ENCODE measurements at regions not wholly inside any gene's neighbourhood (a gene's known extent, or its start where the extent isn't known, plus 50 kb on each side); places are given as distances from the start of the nearest gene placed in this dataset.
"Not testable (repeated sequence)": the region's sequence is repeated elsewhere in the genome, so short reads cannot be mapped to it uniquely, and the experiment has no call there.

DNA sequence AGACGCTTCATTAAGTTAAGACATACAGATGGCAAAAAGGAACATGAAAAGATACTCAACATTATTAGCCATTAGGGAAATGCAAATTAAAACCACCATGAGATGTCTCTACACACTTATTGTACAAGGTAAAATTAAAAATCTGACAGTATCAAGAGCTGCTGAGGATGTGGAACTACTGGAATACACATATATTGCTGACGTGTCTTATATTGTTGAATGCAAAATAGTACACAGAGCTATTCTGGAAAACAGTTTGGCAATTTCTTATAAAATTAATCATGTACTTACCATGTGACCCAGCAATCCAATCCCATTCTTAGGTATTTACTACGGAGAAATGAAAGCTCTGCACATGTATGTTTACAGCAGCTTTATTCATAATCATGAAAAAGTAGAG is 742.5 kb downstream of the TBC1D22A start:
- no peak for DNase-seq

DNA sequence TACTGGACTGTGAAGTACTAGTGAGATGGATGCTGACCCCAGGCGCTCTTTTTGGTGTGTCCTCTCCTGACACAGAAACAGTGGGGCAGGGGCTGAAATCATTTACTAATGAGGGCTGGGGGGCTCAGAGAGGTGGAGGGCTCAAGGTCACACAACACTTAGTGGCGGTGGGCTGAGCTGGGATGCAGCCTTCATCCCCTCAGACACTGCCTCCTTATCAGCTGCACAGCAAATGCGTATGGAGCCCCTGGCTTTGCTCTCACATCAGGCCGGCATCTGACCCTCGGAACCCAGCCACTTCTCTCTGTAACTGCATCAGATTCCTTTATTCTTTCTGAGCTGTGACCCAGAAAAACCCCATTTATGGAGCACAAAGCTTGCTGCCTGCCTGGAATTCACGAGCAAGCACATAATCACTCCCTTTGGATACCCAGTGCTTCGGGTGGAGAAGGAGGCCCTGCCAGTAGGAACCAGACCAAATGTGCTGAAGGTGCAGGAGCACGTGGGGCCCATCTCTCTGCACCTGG is 736.6 kb downstream of the TBC1D22A start:
- no peak for DNase-seq

DNA sequence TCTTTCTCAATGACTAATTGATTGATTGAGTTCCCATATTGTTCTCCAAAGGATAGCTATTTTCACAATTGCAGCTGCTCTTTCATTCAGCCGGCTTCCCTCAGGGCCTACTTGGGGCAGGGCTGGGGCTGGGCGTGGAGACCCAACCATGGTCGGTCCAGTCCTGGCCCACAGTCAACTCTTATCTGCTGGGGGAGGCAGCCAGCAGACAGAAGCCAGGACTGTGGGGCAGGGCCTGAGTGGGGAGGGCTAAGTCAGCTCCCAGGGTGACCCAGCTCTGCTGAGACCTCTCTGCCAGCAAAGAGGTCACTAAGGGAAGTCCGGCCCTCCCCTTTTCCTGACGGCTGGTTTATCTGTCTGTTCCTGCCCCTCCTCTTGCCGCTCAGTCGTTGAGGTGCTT is 735.2 kb downstream of the TBC1D22A start:
- no peak for DNase-seq

DNA sequence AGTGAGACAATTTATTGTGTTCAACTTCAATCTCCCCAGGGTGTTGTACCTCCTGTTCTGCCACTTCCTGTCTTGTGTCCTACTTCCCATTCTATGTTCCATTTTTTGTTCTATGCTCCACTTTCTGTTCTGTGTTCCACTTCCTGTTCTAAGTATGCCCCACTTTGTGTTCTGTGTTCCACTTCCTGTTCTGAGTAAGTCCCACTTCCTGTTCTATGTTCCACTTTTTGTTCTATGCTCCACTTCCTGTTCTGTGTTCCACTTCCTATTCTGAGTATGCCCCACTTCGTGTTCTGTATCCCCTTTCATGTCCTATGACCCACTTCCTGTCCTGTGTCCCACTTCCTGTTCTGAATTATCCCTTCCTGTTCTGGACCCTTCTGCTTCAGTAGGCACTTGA is 732.7 kb downstream of the TBC1D22A start:
- no peak for DNase-seq

DNA sequence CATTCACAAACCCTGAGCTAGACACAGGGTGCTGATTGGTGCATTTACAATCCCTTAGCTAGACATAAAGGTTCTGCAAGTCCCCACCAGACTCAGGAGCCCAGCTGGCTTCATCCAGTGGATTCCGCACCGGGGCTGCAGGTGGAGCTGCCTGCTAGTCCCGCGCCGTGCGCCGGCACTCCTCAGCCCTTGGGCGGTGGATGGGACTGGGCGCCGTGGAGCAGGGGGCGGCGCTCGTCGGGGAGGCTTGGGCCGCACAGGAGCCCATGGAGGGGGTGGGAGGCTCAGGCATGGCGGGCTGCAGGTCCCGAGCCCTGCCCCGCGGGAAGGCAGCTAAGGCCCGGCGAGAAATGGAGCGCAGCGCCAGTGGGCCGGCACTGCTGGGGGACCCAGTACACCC is 725.7 kb downstream of the TBC1D22A start:
- DNase-seq = not testable (repeated sequence)

DNA sequence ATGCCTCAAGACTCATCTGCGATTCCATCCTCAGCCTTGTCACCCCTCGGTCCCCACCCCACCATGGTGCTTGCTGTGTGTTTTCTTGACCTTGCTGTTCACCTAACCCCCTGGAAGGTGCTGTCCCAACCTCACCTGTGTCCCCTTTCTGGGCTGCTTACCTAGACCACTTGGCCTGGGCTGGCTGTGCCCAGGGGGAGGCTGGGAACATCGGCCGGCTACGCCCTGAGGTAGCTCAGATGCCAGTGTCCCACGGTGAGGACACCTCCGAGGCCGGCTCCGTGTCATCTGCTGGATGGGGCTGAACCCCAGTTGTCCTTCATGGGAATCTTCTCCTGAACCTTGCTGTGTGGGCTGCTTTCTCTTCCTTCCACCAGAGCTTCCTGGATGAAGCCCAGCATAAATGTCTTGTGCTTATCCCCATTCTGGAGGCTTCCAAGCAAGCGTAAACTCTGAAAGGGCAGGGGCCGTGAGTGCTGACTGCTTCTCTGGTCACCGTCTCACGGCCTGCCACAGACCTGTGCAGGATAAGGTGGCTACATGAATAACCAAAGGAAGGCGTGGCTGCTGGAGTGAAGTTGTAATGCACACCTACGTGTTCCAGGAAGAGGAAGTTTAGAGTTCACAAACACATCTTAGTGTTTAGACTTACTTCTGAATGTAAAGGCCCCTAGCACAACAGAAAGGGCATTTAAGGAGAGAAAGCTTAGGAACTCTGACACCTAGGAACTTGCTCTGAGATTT is 724.3 kb downstream of the TBC1D22A start:
- DNase-seq = no peak

DNA sequence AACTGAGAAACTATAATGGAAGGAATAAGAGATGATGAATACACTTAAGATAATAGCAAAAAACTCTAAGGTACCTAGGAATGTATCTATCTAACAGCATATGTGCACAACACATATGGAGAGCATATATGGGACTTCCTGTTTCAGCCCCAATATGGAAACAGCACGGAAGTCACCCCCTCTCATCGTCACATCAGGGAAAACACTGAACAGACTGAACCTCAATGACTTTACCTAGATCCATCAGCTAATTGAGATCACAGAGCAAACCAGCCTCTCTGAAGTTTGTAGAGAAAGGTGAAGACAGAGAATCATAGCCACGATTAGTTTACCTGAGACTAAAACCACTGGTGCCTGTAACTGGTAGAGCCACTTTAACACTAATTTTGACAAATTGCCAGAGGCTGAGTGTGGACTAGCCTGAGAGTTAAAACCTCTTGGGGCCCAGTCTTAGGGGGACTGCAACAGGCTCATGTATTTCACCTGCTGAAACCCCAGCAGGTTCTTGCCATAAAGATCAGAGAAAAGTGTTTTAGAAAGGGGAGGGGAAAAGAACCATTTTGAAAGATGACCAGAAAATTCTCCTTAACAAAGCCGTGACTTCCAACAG is 722.6 kb downstream of the TBC1D22A start:
- no peak for DNase-seq

DNA sequence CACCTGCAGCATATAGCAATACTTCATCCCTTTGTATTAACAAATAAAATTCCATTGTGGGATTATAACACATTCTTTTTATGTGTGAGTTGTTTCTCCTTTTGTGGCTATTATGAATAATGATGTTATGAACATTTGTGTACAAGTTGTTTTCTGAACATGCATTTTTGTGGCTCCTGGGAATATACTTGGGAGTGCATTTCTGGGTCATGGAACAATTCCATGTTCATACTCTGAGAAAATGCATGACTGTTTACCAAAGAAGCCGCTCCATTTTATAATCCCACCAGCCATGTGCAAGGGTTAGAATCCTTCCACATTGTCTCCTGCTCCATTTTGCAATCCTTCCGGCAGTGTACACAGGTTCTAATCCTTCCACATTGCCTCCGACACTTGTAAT is 713.8 kb downstream of the TBC1D22A start:
- no peak for DNase-seq

DNA sequence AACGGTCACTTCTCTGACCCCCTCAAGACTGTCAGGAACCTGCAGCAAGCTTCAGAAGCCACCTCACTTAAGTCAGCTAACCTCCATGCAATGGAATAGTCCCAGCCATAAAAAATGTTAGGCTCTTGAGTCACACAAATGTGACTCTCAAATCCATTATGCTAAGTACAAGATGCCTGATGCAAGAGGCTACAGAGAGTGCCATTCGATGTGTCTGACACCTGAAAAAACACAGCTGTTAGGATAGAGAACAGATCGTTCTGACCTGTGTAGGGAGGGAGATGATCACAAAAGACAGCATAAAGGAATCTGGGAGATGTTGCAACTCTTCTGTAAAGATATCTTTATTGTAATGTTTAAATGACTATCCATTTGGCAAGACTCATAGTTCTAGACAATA is 712.4 kb downstream of the TBC1D22A start:
- no peak for DNase-seq

DNA sequence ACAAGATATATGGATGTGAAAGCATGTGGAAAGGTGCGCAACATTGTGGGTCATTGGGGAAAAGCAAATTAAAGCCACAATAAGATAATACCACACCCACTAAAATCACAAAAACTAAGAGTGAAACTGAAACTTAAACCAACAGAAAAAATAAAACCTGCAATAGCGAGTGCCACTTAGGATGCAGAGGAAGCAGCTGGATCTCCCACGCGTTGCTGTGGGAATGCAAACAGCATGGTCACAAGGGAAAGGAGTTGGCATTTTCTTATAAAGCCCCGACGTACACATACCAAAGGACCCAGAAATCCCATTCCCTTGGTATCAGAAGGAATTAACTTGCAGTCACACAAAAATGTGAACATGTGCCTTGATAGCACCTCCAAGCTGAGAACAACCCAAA is 712.0 kb downstream of the TBC1D22A start:
- DNase-seq = no peak

DNA sequence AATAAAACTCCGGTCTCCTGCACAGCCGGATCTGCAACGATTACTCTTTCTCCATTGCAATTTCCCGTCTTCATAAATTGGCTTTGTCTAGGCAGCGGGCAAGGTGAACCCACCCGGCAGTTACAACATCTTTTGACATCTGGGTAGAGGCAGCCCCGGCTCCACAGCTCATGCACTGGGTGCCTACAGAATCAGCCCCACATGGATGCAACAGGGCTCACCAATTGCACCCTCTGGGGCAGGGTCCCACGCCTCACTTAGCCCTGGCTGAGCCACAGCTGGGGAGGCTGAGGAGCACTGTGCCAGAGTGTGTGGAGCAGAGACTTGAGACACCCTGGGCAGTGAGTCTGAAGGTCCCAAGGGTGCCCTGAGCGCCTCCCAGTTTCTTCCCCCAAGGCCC is 710.2 kb downstream of the TBC1D22A start:
- no peak for DNase-seq

DNA sequence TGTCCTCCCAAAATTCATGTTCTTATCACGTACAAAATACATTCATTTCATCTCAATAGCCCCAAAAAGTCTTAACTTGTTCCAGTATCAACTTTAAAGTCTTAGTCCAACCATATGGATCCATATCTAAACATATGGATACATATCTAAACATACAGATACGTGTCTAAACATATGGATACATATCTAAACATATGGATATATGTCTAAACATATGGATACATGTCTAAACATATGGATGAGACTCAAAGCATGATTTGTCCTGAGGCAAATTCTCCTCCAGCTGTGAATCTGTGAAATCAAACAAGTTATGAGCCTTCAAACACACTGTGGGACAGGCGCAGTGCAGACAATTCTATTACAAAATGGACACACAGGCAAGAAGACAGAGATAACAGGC is 709.0 kb downstream of the TBC1D22A start:
- DNase-seq = no peak

DNA sequence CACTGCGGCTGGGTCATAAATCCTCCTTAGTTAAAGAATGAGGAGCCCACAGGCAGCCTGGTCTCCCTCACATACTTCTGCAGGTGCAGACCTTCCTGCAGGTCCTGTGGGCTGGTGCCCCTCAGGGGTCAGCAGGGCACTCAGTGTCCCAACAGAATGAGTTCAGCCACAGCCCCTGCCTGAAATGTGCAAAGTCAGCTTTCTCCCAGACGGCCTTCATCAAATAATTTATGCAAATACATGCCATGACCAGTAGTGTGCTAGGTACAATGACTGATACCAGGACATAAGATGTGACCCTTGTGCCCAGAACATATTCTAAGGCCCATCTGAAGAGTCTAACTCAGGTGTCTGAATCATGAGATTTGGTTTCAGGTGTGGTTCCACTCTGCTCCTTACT is 703.4 kb downstream of the TBC1D22A start:
- no peak for DNase-seq

DNA sequence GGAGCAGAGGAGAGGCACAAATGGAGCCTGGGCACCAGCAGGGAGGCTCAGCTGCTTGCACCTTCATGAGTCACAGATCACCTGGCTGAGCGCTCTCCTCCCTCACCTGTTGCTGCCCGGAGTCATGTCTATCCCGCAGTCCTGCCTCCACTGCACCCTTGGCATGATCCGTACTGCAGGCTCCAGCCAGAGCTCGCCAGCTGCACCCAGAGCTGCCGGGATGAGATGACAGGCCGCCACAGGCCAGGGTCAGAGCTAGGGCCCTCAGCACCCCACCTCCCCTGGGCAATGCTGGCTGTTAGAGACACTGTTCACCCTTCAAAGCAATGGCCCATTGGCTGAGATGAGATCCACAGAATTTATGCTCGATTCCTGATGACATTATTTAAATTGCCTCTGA is 702.8 kb downstream of the TBC1D22A start:
- DNase-seq = no peak

DNA sequence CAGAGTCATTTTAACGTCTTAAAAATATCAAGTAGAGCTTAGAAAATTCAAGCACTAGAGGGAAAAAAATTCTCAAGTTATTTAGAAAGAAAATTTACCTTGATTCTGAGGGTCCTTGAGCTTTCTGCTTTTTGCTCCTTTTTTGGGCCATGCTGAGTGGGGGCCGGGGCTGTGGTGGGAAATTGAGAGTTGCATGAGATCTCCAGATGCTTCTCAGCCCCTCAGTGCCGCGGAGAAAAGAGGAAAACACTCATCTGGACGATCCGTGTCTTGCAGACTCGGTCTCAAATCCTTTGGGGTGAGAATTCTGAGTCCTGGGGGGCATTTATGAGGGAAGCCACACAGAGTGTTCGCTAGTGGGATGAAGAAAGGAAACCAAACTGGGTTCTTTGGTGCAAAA is 700.8 kb downstream of the TBC1D22A start:
- DNase-seq = no peak

DNA sequence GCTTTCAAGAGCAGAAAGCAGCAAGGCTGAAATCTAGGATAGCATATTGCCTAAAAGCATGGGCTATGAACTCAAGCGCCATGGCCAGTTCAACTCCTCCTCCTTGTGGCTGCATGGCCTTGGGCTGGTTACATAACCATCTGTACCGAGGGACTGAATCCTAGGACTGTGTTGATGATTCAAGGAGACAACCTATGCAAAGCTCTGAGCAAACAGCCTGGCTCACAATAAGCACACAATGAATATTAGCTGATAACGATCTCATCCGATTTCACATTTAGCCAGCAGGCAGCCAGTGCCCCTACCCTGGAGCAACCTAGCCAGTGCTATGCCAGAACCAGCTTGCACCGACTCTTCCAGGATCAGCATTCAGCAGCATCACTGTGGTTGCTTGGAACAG is 698.4 kb downstream of the TBC1D22A start:
- no peak for DNase-seq

DNA sequence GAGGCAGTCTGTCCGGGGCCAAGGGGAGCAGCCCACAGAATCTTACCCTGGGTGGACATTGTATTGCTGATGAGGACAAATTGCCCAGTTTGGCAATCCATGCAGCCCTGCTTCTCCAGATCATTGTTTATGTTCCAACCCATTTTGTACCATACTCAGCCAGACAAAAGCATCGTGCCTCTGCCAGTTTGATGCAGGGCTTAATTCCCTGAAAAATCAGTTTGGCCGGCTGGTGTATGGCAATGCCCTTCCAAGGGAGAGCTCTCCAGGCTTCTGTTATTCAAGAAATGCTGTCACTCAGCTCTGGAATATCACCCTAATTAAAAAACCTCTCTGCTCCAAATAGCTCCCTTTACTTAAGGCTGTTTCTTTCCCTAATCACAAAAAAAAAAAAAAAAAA is 697.7 kb downstream of the TBC1D22A start:
- no peak for DNase-seq

DNA sequence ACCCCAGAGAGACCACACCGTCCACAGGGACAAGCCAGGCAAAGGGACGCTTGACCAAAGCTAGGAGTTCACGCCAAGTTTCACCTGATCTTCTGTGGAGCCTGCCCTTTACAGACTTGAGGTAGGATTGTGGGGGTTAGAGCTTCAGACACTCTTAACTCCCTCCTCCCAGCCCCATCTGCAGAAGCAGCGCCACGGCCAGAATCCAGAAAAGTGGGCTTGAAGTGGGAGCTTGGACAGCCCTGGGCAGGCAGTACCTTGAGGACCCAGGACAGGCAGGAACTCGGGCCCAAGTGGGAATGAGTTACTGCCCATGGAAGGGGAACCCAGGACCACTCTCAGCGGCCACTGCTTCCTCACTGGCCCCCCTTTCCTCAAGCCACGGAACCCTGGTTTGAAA is 695.9 kb downstream of the TBC1D22A start:
- DNase-seq = no peak

DNA sequence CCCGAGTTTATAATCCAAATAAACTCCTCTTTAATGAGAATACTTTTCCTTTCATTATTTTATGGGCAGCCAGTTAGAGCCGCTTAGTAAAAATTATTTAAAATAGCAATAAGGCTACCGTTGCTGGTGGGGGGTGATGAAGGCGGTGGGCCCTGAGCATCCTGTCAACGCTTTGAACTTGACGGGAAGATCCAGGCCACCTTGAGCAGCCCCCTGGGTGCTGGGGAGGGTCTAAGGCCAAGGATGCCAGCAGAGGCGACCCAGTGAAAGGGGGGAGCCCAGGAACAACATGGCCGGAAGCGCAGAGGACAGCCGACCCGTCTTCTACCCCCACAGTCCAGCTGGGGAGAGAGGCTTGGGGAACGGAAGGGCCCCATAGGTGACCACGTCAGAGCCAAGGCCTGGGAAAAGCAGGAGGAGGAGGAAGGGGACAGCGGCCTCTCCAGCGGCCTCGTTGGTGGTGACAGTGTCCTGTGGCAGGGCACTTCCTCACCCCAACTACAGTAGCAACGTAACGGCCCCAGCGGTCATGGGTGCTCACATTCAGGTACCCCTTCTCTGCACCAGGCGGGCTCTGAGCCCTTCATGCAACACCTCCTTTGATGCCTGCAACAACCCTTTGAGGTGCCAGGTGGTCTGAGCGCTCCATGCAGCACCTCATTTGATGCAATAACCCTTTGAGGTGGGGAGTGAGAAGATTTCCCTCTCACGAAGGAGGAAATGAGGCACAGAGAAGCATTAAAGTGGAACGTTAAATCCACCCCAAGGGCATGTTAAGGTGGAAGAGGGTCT is 695.3 kb downstream of the TBC1D22A start:
- DNase-seq = no peak

DNA sequence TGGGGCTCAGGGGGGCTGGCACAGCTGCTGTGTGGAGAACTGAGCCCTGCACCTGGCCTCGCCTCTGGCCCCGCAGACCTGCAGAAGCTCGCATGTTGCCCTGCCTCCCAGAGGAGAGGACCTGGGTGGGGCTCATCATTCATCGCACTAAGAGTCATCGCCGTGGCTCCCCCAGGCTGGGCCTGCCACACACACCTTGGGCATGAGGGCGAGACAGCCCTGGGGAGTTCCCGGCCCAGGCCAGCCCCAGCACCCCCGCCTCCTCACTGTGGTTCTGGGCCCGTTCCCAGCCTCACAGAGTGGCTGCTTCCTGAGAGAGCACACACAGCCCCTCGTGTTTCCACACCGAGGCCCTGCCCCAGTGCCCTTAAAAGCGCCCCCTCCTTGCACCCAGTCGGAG is 694.6 kb downstream of the TBC1D22A start:
- no peak for DNase-seq

DNA sequence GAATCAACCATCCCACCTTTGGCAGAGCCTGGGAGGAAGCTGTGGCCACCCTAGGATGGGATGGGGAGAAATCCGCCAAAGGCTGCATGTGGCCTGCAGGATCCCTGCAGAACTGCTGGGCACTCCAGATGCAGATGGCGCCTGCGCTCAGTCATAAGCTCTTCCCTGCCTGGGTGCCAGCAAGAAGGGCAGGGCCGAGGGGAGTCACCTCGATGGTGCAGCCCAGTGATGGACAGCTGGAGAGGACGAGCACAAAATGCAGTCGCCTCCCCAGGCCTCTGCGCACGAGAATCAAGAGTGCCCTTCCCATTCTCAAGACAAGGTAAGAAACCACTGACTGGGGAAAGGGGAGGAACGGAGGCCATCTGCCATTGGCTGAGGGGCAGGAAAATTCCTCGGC is 693.6 kb downstream of the TBC1D22A start:
- no peak for DNase-seq

DNA sequence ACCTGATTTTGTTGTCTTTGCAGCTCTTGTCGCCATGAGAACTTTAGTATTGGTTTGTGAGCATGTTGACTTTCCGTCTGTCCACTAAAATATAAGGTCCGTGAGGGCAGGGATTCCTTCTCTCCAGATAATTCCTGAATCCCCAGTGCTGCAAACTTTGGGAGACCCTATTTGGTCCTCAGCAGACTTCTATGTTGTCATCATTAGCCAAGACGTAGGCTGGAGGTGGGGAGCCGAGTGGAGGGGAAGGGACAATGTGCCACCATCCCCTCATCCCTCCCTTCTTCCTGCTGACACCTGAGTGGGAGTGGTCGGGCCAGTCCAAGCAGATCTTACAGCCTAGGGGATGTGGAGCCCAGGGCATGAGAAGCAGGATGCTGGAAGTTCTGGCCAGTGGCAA is 690.6 kb downstream of the TBC1D22A start:
- no peak for DNase-seq

DNA sequence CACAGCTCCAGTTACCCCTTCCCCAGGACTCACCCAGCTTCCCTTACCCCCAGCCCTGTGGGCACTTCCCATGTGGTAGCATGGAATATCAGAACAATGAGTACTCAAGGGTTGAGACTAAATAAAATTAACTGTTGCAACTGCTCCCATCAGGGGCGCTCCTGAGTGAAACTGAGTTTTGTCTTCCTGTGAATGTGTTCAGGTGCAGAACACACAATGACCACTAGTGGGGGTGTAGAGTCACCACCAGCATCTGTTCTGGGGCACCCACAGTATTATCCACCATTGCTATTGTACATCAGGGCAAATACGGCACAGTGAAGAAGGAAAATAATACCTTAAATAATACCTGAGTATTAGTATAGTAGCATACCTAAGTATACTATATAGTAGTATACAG is 689.7 kb downstream of the TBC1D22A start:
- DNase-seq = no peak

DNA sequence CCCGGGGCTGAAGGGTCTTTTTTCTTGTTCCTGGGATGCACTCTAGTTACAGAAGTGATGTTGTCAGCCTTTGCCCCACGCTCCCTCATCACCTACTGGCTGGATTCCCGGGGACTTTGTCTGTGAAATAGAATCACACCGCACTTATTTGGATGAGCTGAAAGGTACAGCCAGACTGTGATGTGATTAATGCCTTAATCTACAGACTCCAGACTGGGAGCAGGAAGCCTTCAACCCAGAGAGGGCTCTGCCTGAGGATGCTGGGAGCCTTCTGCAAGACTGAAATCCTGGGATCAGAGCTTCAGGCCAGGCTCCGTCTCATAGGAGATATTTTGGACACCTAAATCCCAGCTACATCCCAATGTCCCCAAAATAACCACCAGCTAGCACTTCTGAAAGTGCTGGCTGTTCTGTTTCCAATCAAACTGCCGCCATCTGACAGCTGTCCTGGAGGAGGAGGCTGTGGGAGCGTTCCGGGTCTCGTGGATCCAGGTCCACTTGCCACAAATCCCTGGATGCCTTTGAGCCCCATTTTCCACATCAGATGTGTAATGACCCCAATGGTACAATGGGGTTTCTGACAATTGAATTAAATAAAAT is 688.5 kb downstream of the TBC1D22A start:
- DNase-seq = no peak

Measured in 8988T (cell line).